Ovary (tissue), 3 donors: ENCODE measurements at regions not wholly inside any gene's neighbourhood (a gene's known extent, or its start where the extent isn't known, plus 50 kb on each side); places are given as distances from the start of the nearest gene placed in this dataset.

ENCODE experiments used
- EP300 ChIP-seq: sonication (generic); formaldehyde crosslinking; IDR thresholded peaks from one replicate; pipeline ENCODE4 v1.6.1; 2017; ENCODE audit warnings: antibody characterized with exemption
- POLR2A ChIP-seq: fragments of 450-650 bp; IDR thresholded peaks from one replicate; pipeline ENCODE4 v1.6.1; 2017; ENCODE audit warnings: antibody characterized with exemption, mild to moderate bottlenecking, moderate library complexity
- TF ChIP-seq, protein P1 (sequence below), 3 donors: fragments of 450-650 bp in 2 of 3; fragments of 200-600 bp in 1 of 3; IDR thresholded peaks; one replicate each; pipeline versions ENCODE4 v1.5.1 to v1.8.0; 2016 to 2022; ENCODE audit warnings: antibody characterized with exemption in 3 of 3, mild to moderate bottlenecking in 1 of 3
- donor health status: DM: no; HTN: no; CAD: no.

DNA sequence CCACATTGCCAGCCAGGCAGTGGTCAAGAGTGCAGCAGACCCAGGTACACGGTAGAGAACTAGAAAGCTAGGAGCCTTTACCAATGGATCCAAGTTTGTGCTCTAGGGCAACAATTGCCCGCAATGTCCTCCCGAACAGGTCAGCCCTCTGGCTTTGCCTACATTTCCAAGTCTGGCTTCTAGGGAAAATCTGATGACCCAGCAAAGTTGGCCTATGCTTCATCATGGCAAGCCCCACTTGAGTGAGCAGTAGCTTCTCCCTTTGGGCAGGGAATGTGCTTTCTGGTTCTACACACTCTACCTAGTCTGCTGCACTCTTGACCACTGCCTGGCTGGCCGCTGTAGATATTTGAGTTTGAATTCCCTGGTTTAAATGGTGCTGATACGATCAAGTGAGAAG, 361.6 kb upstream of the NR2F2 start:
- no peak for TF ChIP-seq POLR2A
- TF ChIP-seq, protein P1, sequence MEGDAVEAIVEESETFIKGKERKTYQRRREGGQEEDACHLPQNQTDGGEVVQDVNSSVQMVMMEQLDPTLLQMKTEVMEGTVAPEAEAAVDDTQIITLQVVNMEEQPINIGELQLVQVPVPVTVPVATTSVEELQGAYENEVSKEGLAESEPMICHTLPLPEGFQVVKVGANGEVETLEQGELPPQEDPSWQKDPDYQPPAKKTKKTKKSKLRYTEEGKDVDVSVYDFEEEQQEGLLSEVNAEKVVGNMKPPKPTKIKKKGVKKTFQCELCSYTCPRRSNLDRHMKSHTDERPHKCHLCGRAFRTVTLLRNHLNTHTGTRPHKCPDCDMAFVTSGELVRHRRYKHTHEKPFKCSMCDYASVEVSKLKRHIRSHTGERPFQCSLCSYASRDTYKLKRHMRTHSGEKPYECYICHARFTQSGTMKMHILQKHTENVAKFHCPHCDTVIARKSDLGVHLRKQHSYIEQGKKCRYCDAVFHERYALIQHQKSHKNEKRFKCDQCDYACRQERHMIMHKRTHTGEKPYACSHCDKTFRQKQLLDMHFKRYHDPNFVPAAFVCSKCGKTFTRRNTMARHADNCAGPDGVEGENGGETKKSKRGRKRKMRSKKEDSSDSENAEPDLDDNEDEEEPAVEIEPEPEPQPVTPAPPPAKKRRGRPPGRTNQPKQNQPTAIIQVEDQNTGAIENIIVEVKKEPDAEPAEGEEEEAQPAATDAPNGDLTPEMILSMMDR (IDR thresholded peaks at IDR 0.05): no peak
- no peak for TF ChIP-seq EP300
